HG02642 (cell line): ENCODE measurements at regions not wholly inside any gene's neighbourhood (a gene's known extent, or its start where the extent isn't known, plus 50 kb on each side); places are given as distances from the start of the nearest gene placed in this dataset.
"Not testable (repeated sequence)": the region's sequence is repeated elsewhere in the genome, so short reads cannot be mapped to it uniquely, and the experiment has no call there.

ENCODE experiments used
- ATAC-seq: cut with Tn5 transposase; IDR thresholded peaks from one replicate; pipeline ENCODE4 v1.9.1; 2021; ENCODE audit warnings: mild to moderate bottlenecking; ENCODE audit not compliant: unreplicated experiment, poor library complexity

DNA sequence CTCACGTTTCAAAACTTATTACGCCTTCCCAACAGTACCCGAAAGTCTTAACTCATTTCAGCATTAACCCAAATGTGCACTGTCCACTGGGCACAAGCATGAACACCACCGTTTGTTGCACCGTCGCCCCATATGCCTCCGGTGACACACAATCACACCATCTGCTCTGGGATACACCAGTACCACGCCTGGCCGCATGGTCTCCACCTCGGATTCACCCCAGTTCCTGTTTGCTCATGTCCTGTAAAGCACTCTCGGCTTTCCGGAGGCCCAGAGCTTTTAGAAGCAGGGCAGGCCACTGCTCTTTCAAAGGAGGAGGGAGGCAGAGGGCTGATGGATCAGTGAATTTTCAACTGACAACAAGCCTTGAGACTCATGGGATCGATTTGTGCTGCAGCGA is 1570.0 kb upstream of the DEFB115 start:
- ATAC-seq, result no peak

DNA sequence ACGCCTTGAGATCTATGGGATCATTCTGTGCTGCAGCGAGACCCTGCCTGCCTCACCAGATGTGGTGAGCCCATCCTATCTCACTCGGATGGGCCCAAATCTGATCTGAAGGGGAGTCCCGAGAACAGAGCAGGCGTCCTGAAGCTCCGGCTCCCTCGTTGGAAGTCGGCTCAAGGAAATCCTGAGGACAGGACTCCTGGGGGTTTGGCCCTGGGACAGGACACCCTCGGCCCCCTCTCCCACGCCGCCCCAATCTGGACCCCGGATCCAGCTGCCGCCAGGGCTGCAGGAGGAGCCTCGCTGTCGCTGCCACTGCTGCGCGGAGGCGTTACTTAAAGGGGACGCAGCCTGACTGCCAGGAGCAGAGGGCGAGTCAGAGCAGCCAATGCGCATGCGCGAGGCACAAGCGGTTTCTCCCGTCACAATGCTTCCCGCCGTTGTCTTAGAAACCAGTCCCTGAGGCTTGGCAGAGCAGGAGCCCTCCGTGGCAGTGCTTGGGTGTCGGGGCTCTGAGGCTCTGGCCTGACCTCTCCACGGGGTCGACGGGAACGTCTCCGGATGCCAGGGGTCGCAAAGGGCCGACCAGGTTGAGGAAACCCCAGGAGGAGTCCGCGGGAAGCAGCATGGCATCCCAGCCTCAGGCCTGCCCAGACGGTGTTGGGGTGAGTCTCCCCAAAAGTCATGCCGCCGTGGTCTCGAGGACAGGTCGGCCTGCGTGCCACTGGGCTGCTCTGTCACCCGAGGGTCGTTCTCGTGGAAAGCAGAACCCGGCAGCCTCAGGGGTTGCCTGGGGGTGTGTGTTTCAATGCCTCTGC is 1567.8 kb upstream of the DEFB115 start:
- ATAC-seq, result no peak

DNA sequence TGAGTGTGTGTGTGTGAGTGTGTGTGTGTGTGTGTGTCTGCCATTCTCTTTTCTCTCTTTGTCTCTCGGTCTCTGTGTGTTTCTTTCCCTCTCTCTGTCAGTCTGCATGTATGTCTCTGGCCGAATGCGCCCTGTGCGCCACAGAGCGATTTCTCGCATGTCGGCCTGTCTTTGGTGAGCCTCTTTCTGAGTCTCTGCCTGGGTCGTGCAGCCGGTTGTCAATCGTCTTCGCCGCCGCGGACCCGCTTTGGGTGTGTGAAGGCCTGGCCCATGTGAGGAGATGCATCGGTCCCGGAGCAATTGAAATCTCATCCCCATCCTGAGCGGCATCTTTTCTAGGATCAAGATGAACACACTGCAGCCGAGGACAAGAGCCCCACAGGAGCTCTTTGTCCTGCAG is 1567.2 kb upstream of the DEFB115 start:
- ATAC-seq, result no peak

DNA sequence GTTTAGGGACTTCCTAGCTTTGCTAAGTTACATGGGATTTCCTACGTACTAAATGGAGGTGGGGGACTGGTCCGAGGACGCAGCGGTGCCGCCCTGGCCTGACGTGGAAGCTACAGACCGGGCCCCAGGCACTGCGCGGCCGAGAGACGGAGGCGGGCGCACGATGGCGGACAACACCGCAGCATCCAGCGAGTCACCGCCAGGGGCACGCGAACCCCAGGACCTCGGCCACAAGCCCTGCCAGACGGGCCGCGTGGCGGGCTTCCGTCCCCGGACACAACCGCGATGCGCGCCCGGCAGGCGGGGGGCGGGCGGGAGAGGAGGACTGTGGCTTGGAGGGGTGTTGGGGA is 1516.9 kb upstream of the DEFB115 start:
- no peak for ATAC-seq

- ATAC-seq, result no peak
Measured at GRCh38 chr20:29740951-29741593, 1516.4 kb upstream of the DEFB115 start.

DNA sequence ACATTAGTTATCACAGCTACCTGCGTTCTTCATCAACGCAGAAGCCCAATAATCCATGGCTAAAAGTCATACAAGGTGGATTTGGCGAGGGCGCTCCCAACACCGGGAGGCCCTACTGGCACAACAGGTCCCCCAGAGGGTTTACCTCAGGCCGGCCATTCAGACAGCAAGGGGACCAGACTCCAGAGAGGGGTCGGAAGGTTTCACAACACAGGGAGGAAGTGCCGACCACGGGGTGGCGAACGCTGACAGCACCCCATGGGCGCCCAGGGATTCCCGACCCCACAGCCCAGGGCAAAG is 1515.9 kb upstream of the DEFB115 start:
- no peak for ATAC-seq

DNA sequence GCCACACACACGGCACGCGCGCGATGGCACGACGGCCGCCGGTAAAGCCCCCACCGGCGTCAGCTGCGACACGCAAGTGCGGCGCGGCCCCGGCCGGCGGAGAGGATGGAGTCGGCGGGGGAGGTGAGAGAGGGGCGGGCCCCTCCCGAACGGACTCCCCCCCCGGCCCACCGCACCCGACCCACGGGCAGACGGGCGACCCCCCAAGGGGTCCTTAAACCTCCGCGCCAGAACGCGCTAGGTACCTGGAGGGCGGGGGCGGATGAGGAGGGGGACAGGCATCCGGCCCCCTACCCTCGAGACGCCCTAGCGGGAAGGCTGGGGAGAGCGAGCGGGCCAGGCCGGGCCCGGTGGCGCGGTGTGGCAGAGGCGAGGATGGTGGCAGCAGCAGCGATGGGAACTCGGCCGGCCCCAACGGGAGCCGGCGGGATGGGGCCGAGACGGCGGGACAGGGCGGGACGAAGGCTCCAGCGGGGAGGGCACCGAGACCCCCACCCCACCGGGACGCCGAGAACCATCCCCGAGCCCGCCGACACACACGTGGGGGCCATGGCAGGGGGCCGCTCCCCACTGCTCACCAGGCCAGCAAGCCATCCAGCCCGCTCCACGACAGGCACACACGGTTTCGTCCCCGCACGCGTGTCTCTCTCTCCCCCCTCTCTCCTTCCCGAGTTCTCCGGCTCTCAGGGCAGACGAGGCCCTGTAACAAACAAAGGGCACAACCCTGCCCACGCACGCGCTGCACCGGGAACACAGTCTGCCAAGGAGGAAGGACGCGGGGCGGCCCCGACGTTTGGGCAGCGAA is 1515.4 kb upstream of the DEFB115 start:
- no peak for ATAC-seq

- ATAC-seq, result no peak
Measured at GRCh38 chr20:29742699-29743100, 1514.8 kb upstream of the DEFB115 start.

- no peak for ATAC-seq
Measured at GRCh38 chr20:29743101-29743931, 1514.1 kb upstream of the DEFB115 start.

GRCh38 chr20:29744071-29744470 is 1513.4 kb upstream of the DEFB115 start:
- no peak for ATAC-seq

- not testable (repeated sequence) for ATAC-seq
Measured at GRCh38 chr20:29745534-29746245, 1511.8 kb upstream of the DEFB115 start.

GRCh38 chr20:29750268-29750899 is 1507.1 kb upstream of the DEFB115 start:
- ATAC-seq, result no peak

DNA sequence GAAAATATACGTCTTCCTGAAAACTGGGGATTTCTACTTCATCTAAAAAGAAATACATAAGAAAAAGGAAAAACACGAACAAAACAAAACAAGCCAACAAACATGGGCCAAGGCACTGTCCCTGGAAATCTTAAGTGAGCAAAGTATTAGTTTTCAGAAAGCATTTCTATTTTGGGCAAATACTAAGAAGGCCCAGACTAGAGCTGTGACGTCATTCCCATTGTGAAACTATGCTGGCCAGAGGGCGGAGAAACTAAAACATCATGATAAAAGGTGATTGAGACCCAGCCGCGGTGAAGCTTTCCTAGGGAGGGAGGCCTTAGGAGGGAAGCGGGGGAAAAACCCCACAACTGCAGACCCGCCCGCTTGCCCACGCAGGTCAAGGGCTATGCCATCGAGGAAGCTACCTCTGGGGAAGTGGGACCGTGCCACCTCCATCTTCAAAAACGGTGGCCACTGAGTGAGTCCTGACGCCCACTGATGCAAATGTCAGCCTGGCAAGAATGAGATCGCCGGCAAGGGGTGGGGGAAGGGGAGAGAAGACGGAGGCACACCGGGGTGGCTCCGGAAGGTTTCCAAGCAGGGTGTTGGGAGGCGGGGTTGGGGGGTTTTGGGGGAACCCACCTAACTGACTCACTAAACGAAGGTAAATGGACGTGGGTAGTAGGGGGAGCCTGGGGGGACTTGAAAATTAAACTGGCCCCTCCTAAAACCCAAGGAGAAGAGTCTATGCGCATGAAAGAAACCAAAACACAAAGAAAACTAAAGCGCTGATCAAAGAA is 1504.6 kb upstream of the DEFB115 start:
- ATAC-seq, result not testable (repeated sequence)

DNA sequence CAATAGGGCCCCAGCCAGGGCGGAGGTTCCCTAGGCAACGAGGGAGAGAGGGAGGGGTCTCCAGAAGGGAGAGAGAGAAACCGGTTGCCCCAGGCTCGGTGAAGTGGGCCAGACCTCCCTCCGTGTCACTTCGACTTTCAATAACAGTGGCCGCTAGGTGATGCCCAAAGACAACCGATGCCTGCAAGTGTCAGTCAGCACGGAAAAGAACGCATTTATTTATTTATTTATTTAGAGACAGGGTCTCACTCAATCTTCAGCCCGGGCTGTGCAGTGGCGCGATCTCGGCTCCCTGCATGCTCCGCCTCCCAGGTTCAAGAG is 1504.1 kb upstream of the DEFB115 start:
- ATAC-seq, result not testable (repeated sequence)

GRCh38 chr20:29753879-29754278 is 1503.6 kb upstream of the DEFB115 start:
- ATAC-seq, result not testable (repeated sequence)

DNA sequence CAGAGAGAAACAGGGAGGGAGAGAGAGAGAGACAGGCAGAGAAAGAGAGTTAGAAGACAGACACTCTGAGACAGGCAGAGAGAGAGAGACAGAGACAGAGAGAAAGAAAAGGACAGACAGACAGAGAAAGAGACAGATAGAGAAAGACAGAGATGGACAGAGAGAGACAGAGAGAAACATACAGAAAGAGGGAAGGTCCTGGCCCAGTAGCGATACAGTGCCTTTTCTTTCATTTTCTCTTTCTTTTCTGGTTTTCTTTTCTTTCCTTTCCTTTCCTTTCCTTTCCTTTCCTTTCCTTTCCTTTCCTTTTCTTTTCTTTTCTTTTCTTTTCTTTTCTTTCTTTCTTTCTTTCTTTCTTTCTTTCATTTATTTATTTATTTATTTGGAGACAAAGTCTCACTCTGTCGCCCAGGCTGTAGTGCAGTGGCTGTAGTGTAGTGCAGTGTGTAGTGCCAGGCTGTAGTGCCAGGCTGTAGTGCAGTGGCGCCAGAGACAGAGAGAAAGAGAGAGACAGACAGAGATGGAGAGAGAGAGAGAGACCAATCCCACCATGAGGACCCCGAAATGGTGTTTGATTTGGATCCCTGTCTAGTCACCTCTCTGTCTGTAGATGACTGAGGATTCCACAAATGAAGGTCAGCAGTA is 1501.5 kb upstream of the DEFB115 start:
- not testable (repeated sequence) for ATAC-seq

GRCh38 chr20:29756664-29757063 is 1500.8 kb upstream of the DEFB115 start:
- no peak for ATAC-seq

GRCh38 chr20:29761621-29762385 is 1495.7 kb upstream of the DEFB115 start:
- ATAC-seq, result not testable (repeated sequence)
